ENCODE measurements at regions not wholly inside any gene's neighbourhood (a gene's known extent, or its start where the extent isn't known, plus 50 kb on each side); places are given as distances from the start of the nearest gene placed in this dataset.

- H3K4me3 ChIP-seq (ENCODE audit: low read depth, low read length), result no peak overlapping the region
- TF ChIP-seq, protein P1, sequence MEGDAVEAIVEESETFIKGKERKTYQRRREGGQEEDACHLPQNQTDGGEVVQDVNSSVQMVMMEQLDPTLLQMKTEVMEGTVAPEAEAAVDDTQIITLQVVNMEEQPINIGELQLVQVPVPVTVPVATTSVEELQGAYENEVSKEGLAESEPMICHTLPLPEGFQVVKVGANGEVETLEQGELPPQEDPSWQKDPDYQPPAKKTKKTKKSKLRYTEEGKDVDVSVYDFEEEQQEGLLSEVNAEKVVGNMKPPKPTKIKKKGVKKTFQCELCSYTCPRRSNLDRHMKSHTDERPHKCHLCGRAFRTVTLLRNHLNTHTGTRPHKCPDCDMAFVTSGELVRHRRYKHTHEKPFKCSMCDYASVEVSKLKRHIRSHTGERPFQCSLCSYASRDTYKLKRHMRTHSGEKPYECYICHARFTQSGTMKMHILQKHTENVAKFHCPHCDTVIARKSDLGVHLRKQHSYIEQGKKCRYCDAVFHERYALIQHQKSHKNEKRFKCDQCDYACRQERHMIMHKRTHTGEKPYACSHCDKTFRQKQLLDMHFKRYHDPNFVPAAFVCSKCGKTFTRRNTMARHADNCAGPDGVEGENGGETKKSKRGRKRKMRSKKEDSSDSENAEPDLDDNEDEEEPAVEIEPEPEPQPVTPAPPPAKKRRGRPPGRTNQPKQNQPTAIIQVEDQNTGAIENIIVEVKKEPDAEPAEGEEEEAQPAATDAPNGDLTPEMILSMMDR (IDR thresholded peaks at IDR 0.05; ENCODE audit: low read depth, low read length), result no peak
Observed at GRCh38 chr4:160370046-160370445, 1267.2 kb downstream of the RAPGEF2 start.

- TF ChIP-seq, protein P1 (IDR thresholded peaks at IDR 0.05; ENCODE audit: low read depth, low read length), result no peak
- H3K4me3 ChIP-seq (ENCODE audit: low read depth, low read length), result no peak overlapping the region
Observed at GRCh38 chr4:160371446-160371845, 1268.6 kb downstream of the RAPGEF2 start.

GRCh38 chr4:160372390-160372789 lies 1269.5 kb downstream of the RAPGEF2 start:
- H3K4me3 ChIP-seq (ENCODE audit: low read depth, low read length), result no peak overlapping the region
- TF ChIP-seq, protein P1 (IDR thresholded peaks at IDR 0.05; ENCODE audit: low read depth, low read length), result no peak

DNA sequence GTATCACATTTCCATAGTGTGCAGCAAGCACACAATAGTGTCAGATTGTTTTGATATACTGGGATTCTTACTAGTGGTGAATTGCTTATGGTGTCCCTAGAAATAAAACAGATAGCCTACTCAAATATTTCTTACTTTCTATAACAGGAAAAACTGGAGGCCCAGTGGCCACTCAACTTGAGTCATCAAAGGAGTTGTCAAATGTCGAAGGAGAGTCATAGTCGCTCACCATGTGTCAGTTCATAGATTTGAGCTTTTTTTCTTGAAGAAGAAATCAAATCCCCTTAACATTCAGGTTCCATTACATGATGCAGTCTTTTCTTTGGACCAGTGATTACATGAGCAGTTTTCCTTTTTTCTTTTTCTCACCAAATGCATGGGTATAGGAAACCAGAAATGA lies 1271.0 kb downstream of the RAPGEF2 start:
- TF ChIP-seq, protein P1 (IDR thresholded peaks at IDR 0.05; ENCODE audit: low read depth, low read length), result no peak
- no peak overlapping the region for H3K4me3 ChIP-seq (ENCODE audit: low read depth, low read length)

DNA sequence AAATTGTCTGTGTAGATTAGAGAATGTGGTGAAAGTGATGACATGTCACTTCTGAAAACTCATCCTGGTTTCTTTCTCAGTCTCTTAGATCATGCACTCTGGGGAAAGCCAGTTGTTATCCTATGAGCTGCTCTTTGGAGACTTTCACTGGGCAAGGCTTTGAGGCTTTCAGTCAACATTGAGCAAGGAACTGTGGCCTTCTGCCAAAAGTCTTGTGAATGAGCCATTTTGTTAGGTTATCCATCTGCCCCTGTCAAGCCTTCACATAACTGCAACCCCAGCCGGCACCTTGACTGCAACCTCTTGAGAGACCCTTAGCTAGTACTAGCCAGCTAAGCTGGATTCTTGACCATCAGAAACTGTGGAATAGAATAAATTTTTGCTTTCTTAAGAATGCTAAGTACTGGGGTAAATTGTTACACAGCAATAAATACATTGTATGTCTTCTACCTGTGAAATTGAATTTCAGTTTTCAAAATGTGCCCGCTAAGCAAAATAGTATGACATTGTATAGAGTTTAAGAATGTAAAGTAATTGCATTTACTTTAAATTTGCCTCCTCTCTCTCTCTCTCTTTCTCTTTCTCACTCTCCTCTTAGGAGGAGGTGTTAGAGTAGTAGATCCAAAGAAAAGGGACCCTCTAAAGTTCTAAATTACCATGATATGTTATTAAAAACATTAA lies 1273.0 kb downstream of the RAPGEF2 start:
- TF ChIP-seq, protein P1 (IDR thresholded peaks at IDR 0.05; ENCODE audit: low read depth, low read length), result no peak
- no peak overlapping the region for H3K4me3 ChIP-seq (ENCODE audit: low read depth, low read length)

DNA sequence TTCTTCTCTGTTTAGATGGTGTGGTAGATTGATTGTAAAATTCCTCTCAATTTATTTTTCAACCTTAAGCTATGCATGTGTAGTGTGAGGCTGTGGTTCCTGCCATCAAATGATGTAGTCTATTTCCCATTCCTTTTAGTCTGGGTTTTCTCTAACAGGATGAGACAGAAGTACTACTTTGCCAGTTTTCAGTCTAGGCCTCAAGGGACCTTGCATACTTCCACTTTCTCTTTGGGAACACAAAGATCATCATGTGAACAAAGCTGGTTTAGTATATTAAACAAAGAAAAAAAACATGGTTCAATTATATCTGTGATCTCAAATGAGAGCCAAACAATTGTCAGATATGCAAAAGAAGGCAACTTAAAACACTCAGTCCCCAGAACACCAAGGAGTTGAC lies 1284.0 kb downstream of the RAPGEF2 start:
- no peak overlapping the region for H3K4me3 ChIP-seq (ENCODE audit: low read depth, low read length)
- TF ChIP-seq, protein P1 (IDR thresholded peaks at IDR 0.05; ENCODE audit: low read depth, low read length), result no peak

GRCh38 chr4:160399826-160400225 lies 1296.9 kb downstream of the RAPGEF2 start:
- TF ChIP-seq, protein P1 (IDR thresholded peaks at IDR 0.05; ENCODE audit: low read depth, low read length), result no peak
- no peak overlapping the region for H3K4me3 ChIP-seq (ENCODE audit: low read depth, low read length)
